ENCODE measurements at regions not wholly inside any gene's neighbourhood (a gene's known extent, or its start where the extent isn't known, plus 50 kb on each side); places are given as distances from the start of the nearest gene placed in this dataset.

- TF ChIP-seq, protein P1, sequence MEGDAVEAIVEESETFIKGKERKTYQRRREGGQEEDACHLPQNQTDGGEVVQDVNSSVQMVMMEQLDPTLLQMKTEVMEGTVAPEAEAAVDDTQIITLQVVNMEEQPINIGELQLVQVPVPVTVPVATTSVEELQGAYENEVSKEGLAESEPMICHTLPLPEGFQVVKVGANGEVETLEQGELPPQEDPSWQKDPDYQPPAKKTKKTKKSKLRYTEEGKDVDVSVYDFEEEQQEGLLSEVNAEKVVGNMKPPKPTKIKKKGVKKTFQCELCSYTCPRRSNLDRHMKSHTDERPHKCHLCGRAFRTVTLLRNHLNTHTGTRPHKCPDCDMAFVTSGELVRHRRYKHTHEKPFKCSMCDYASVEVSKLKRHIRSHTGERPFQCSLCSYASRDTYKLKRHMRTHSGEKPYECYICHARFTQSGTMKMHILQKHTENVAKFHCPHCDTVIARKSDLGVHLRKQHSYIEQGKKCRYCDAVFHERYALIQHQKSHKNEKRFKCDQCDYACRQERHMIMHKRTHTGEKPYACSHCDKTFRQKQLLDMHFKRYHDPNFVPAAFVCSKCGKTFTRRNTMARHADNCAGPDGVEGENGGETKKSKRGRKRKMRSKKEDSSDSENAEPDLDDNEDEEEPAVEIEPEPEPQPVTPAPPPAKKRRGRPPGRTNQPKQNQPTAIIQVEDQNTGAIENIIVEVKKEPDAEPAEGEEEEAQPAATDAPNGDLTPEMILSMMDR (IDR thresholded peaks at IDR 0.05): no peak
- no peak for TF ChIP-seq ZFX (IDR thresholded peaks at IDR 0.05; ENCODE audit: borderline replicate concordance)
These were observed 325.6 kb upstream of the MAGI2 start for GRCh38 chr7:79778786-79779770.
